ENCODE measurements at regions not wholly inside any gene's neighbourhood (a gene's known extent, or its start where the extent isn't known, plus 50 kb on each side); places are given as distances from the start of the nearest gene placed in this dataset.

DNA sequence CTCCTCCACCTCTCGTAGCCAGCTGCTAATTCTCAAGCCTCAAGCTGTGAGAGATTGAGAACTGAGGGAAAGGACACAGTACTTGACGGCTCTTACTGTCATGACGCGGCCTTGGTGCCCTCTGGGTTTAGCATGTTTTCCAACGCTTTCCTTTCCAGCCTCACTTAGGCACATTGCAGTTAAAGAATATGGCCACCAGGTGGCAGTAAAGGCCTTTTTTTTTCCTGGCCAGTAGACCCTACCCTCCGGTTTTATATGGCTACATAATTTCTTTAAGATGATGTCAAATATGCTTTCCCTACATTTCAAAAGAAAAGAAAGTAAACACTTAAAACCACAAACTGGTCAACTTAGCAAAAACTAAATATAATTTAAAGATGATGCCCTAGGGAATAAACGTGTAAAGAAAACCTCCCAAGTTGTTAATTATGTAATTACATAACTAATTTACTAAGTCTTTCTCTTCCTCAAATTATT lies 56.8 kb upstream of the PRDX6 start:
- TF ChIP-seq POLR2AphosphoS5 (IDR thresholded peaks at IDR 0.05; ENCODE audit: low read depth, low read length) (no peak), POLR2A (IDR thresholded peaks at IDR 0.05; ENCODE audit: low read depth, low read length) (no peak), TAF1 (IDR thresholded peaks at IDR 0.05; ENCODE audit: borderline replicate concordance, low read depth, low read length) (no peak)

Measured in GM12892 (cell line).